NCI-H2171 treated with DMSO at 0.1 percent for 48 hours (cell line): ENCODE measurements at regions not wholly inside any gene's neighbourhood (a gene's known extent, or its start where the extent isn't known, plus 50 kb on each side); places are given as distances from the start of the nearest gene placed in this dataset.
"Not testable (repeated sequence)": the region's sequence is repeated elsewhere in the genome, so short reads cannot be mapped to it uniquely, and the experiment has no call there.

Experiments
- DNase-seq: peaks from one replicate; lab custom pipeline; 2025; lab: John Stamatoyannopoulos, UW

DNA sequence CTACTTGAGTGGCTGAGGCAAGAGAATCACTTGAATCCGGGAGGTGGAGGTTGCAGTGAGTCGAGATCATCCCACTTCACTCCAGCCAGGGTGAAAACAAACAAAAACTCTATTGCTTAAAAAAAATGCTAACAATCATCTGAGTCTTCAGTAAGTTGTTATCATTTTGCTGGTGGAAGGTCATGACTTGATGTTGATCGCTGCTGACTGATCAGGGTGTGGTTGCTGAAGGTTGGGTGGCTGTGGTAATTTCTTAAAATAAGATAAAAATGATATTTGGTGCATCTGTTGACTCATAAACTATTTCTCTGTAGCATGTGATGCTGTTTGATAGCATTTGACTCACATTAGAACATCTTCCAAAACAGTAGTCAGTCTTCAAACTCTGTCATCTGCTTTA lies 349.4 kb upstream of the PAPPA start:
- no peak for DNase-seq

DNA sequence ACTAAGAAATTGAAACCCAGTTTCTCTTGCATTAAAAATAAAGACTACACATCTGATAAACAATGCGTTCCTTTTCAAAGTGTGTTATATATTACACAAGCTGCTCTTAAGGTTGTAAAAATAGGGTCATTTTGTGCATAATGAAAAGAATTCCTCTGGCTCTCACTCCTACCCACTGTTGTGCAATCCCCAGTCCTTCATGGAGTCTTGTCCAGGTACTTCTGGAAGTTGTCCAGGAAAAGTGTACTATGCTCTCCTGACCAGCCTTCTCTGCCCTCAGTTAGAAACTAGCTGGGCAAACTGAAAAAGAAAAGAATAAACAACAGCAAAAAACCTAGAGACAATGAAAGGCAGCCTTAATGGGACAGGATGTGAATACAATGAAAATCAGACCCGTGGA lies 345.5 kb upstream of the PAPPA start:
- no peak for DNase-seq

DNA sequence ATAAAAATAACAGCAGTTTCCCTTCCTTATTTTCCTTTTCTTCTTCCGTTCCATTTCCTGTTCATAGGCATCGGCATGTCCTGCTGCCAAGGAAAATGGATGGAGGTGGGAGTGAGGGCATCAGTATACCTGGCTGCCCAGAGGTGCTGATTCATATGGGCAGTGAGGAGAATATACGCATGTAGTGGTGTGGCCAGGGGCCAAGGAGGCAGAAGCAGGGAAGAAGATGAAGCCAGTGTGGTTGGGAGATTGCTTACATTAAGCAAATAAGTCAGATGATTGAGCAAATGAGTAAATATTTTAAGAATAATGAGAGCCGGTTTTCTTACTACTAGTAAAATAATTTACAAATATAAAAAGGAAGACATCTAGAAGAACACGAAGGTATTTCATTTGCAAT lies 344.9 kb upstream of the PAPPA start:
- no peak for DNase-seq

DNA sequence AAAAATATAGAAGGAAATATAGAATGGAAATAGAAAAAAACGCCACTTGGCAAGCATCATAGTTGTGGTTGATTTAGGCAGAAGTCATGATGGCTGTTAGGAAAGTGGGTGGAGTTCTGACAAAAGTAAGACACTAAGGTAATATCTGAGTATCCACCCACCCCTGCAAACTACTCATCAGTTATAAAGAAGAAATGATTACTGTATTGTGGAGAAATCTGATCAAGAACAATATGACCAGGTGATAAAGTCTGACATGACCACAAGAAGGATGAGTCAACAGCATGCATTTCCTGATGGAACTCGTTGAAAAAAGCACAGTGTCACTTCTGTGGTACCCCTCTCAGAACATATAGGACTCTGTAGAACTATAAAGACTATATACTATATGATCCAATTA lies 343.4 kb upstream of the PAPPA start:
- DNase-seq: no peak

DNA sequence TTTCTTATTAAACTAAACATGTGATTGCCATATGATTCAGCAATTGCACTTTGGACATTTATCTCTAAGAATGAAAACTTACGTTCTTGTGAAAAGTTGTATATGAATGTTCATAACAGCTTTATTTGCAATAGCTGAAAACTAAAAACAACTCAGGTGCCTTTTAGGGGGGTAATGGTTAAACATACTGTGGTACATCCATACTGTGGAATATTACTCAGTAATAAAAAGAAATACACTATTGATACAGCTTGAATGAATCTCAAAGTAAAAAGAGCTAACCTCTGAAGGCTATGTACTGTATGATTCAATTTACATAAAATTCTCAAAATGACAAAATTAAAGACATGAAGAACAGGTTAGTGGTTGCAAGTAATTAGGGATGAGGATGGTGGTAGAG lies 339.5 kb upstream of the PAPPA start:
- no peak for DNase-seq

DNA sequence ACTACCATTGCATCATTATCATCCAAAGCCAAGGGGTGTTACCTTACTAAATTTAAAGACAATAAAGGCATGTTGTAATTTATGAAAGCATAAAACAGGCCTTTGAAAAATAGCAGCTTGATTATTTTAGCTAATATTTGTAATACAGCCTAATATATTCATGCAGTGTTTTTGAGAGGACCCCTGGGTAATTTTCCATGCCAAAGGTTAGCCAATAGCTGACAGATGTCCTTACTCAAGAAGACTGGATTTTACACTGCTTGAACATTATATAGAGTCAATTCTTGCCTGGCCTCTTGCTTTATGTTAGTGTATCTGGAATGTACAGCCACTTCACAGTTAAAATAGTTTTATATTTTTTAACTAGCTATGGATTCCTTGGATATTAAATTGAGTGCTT lies 337.8 kb upstream of the PAPPA start:
- no peak for DNase-seq

DNA sequence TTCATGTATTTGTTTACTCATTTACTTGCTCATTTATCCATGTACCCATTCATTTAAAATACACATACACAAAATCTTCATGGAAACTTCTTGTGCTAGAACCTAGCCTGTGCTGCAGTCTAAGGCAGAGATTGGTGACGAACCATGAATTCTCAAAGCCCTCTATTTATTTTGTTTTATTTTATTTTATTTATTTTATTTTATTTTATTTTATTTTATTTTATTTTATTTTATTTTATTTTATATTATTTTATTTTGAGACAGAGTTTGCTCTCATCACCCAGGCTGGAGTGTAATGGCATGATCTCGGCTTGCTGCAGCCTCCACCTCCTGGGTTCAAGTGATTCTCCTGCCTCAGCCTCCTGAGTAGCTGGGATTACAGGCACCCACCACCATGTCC lies 334.9 kb upstream of the PAPPA start:
- not testable (repeated sequence) for DNase-seq

DNA sequence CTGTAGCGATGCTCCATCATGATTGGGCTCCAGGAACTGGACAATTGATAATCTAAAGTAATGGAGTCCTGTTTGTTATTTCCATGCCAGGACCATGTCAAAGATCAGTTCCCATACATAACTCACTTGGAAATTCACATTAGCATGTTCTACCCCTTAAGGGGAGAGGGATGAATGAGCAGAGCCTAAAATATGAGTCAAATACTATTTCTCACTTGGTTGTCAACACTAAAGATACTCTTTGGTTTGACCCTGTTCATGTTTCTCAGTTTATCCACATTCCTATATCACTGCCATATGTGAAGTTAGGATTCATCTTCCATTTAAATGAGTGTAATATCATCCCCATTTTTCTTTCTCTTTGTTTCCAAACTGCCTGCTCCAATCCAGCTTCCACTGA lies 321.6 kb upstream of the PAPPA start:
- DNase-seq: no peak

DNA sequence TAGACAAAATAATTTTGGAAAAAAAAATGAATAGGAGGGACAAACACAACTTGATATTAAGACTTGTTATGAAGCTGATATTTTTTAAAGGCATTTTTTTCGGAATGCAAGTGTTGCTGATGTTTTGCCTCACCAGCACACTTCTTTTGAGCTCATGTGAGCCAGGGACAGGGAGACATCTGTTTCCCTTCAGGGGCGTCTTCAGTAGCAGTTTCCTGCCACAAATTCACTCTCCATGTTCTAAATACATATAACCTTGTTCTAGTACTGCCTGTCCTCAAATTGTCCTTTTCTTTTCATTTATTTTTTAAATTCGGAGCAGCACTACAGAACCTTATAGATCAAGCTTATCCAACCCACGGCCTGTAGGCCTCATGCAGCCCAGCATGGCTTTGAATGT lies 316.0 kb upstream of the PAPPA start:
- no peak for DNase-seq

DNA sequence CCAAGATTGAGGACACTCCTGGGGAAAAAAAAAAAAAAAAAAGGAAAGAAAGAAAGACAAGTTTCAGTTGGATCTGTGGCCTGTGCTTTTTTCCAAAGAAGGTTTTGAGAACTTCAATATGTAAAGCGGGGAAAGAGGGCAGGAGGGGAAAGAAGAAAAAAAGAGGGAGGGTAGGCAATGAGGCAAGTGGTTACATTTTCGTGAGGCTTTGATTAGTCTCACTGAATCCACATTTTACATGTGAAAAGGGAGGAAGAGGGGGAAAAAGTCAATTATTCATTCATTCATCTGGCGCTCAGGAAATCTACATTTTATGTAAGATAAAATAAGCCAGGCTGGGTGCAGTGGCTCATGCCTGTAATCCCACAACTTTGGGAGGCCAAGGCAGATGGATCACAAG lies 315.2 kb upstream of the PAPPA start:
- no peak for DNase-seq

DNA sequence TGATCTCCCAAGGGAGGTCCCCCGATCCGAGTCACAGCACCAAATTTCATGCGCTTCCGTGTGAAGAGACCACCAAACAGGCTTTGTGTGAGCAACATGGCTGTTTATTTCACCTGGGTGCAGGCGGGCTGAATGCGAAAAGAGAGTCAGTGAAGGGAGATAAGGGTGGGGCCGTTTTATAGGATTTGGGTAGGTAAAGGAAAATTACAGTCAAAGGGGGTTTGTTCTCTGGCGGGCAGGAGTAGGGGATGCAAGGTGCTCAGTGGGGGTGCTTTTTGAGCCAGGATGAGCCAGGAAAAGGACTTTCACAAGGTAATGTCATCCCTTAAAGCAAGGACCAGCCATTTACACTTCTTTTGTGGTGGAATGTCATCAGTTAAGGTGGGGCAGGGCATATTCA lies 309.2 kb upstream of the PAPPA start:
- DNase-seq: not testable (repeated sequence)

DNA sequence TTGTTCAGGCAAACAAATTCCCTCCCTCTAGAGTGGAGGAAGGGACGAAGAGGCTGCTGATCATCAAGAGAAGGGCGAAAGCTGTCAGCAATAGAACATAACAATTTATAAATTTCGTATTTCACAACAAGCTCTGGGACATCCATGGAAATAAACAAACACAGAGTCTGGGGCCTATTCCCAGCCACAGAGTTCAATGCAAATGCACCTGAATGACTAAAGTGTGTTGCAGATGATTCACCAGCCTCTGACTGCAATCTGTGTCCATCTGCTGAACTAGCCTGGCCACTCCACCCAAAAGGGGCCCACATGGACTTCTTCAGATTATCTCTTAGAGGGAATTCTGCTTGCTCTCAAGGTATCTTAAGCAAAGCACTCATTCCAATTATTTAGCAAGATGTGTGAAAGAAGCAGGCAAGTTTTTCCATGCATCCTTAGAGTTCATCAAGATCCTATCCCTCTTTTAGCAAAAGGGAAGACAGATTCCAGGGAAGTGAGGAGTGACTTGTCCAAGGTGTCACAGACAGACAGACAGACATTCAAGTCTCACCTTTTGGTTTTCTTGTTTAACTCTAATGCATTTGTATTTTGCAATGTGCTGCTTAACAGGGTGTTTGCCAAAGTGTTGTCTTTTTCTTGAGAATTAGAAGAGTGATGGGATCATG lies 307.8 kb upstream of the PAPPA start:
- no peak for DNase-seq

DNA sequence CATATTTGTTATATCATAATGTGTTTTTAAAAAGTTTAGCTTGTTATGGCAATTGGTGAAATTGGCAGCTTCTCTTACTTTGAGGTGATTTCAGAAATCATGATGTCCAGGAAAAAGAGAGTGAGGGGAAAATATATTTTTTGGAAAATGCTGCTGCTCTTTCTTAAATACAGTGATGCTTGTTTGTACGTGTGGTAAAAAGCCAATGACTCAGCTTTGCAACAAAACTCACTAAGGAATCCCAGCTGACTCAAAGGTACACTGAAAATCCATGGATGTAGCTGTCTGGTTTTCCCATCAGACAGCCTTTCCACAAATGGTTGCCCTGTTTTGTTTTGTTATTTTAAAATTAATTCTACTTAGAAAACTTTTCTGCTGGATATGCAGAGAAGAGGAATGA lies 306.4 kb upstream of the PAPPA start:
- DNase-seq: no peak

DNA sequence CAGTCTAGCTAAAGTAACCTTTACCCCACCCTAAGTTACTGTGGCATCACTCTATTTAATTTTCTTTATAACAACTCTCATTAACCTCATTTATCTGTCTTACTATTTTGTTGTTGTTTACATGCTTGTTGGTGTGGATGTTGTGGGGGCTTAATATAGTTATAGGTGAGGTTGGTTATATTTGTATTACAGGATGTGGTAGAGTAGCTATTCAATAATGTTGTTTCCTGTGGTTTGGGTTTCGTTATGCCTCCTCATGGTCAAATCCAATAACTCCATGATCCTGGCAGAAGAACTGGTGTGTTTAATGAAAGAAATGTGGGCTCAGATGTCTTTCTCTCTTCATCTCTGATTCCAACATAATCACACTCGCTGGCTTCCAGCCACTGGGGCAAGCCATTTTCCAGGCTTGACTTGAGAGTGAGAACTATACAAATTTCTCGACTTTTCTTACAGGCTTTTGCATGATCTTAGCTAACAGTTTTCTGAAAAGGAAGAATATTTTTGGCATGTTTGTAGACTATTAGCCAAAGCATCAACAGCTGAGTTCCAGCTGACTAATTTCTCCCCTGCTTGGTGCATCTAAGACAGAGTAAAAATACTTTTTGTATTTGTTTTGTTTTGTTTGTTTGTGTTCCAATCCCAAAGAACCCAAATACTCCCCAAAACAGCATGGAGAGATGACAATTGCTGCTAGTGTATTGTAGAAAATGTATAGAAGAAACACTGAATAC lies 303.7 kb upstream of the PAPPA start:
- DNase-seq: no peak

DNA sequence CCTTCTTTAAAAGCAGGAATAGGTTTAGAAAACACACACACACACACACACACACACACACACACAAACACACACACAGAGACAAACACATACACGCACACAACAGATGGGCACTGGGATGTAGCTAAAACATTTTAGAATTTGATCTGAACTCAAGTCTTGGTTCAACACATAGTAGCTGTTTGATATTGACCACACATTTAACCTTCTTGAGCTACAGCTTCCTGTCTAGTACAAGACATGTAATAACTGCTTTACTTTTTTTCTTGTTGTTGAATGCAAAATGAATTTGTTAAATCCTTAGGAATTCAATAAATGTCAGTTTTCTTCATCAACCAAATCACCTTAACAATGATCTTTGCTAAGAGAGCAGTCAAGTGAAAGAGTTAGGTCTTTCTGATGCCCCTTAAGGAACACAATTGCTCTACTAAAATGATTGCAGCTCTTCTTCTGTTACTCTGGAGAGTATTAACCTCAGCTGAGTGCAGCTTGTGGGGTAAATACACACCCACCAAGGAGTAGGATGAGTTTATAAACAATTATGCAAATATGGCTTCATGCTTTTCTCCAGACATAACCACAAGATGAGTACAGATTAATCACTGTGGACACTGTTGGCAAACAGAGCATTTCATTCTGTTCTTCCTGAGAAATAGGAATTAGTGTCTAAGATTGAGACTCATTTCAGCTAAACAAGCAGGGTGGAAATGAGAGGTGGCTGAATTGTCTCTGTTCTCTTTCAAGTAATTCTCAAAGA lies 302.9 kb upstream of the PAPPA start:
- no peak for DNase-seq

DNA sequence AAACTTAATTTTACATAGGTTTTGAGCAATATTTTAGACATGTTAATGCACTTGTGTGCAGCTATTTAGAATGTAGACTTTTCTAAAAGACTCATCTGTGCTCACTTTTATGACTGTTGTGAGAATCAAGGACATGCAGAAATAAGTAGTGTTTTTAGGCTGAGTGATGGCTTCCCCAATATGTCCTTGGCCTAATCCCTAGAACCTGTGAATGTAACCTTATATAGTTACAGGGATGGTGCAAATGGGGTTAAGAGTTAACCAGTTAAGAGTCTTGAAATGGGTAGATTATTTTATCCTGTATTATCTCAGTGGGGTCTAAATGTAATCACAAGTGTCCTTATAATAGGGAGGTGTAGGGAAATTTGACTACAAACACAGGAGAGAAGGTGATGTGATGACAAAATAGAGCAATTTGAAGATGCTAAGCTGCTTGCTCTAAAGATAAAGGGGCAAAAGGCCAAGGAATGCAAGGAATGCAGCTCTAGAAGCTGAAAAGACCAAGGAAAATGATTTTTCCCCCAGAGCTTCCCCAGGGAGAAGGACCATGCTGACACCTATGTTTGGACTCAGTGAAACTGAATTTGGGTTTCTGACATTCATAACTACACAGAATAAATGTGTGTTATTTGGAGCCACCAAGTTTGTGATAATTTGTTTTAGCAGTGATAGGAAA lies 298.0 kb upstream of the PAPPA start:
- DNase-seq: no peak

DNA sequence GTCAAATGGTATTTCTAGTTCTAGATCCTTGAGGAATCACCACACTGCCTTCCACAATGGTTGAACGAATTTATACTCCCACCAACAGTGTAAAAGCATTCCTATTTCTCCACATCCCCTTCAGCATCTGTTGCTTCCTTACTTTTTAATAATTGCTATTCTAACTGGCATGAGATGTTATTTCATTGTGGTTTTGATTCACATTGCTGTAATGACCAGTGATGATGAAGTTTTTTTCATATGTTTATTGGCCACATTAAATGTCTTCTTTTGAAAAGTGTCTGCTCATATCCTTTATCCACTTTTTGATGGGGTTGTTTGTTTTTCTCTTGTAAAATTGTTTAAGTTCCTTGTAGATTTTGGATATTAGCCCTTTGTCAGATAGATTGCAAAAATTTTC lies 295.2 kb upstream of the PAPPA start:
- DNase-seq: not testable (repeated sequence)

DNA sequence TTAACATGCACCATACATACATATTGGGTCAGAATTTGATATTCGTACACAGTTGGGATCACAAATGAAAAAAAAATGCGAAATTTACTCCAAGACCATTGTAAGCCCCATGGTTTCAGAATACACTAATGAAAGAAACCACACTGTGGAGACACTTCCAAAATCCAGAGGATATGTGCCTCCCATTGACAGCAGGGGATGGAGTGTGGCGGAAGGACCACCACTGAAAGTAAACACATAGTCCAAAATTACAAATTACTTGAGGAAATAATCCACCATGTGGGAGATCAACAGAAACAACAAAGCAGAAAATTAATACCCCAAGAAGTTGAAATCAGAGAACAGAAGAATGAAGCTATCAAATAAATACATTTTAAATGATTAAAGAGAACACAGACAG lies 291.6 kb upstream of the PAPPA start:
- no peak for DNase-seq

DNA sequence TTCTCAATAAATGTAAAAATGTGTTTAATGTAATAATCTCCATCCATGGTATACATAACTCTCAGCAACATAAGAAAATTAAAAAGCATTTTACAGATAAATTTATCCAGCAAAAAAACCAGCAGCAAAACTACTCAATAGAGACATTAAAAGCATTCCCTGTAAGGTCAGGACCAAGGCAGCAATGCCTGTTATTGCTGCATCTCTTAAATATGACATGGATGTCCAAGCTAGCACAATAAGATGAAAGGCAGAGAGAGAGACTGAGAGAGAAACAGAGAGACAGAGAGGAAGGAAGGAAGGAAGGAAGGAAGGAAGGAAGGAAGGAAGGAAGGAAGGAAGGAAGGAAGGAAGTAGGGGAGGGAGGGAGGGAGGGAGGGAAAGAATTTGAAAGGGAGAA lies 289.0 kb upstream of the PAPPA start:
- DNase-seq: no peak

DNA sequence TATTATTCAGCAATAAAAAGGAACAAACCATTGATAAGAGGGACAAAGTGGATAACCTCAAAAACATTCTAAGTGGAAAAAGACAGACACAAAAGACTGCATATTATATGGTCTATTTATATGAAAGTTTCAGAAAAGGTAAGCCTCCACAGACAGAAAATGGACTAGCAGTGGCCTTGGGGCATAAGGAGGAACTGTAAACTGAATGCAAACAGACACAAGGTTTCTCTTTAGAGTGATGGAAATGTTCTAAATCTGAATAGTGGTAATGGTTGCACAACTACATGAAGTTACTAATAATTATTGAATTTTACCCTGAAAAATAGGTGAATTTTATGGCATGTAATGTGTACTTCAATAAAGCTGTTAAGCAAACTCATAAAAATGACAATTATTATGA lies 286.3 kb upstream of the PAPPA start:
- DNase-seq: no peak

DNA sequence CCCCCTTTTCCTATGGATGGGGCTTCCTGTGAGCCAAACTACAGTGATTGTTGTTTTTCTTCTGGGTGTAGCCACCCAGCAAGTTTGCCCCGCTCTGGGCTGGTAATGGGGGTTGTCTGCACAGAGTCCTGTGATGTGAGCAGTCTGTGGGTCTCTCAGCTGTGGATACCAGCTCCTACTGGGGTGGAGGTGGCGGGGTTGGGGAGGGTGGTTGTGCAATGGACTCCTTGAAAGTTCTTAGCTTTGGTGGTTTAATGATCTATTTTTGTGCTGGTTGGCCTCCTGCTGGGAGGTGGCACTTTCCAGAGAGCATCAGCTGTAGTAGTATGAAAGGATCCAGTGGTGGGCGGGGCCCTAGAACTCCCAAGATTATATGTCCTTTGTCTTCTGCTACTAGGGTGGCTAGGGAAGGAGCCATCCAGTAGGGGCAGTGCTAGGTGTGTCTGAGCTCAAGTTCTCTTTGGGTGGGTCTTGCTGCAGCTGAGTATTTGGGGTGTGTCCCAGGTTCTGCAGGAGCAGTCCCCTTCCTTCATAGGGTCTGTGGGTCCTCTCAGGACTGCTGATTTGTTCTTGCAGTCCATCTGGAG lies 275.6 kb upstream of the PAPPA start:
- DNase-seq: no peak

DNA sequence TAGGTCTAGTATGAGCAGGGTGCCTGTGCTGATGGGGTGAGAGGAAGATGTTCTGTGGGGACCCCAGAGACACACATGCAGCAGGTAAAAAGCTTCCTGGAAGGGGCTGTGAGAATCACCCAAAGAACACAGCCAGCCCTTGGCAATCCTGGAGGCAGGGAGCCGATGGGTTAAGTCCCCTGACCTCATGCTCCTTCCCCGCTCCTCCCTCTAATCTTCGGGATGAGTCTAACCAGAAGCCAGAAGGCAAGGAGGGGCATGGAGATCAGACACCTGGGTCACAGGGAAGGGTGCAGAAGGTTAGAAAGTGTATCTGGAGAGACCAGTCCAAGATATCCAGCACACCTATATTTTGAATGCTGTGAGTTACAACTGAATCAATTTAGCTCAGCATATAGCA lies 274.1 kb upstream of the PAPPA start:
- DNase-seq: no peak
